B cell (primary cell): ENCODE measurements at regions not wholly inside any gene's neighbourhood (a gene's known extent, or its start where the extent isn't known, plus 50 kb on each side); places are given as distances from the start of the nearest gene placed in this dataset.

Experiments
- ATAC-seq: fragments of 200-7000 bp; cut with Tn5 transposase; one replicate; pipeline ENCODE4 v1.10.0; 2021; ENCODE audit warnings: low read depth, mild to moderate bottlenecking, moderate number of reproducible peaks, moderate library complexity
- CTCF ChIA-PET: fragments of 350-600 bp; sonication (Branson Sonifier 250); formaldehyde crosslinking; loops from one replicate; lab custom pipeline; 2021; ENCODE audit warnings: antibody characterized with exemption, inconsistent platforms; lab: Charles Lee
- POLR2A ChIA-PET: fragments of 350-600 bp; sonication (Branson Sonifier 250); formaldehyde crosslinking; loops from one replicate; lab custom pipeline; 2021; ENCODE audit warnings: antibody characterized with exemption; lab: Charles Lee
- DNase-seq: peaks from one replicate; pipeline ENCODE4 v3.0.0; 2013
- H2AFZ ChIP-seq: 2 replicates; pipeline ENCODE4 v1.6.1; 2012; ENCODE audit warnings: mild to moderate bottlenecking, low read depth, low read length; ENCODE audit not compliant: insufficient read depth, poor library complexity, severe bottlenecking
- H3K27ac ChIP-seq, 2 donors: 1 replicate in 1 of 2; 2 replicates in 1 of 2; pipeline ENCODE4 v1.5.1; 2012 to 2013; ENCODE audit warnings: low read length in 2 of 2, mild to moderate bottlenecking in 2 of 2, moderate library complexity in 1 of 2
- H3K27me3 ChIP-seq, 4 experiments: fragments of 200-600 bp in 1 of 4; sonication (generic) in 1 of 4; replicated peaks in 1 of 4; 1 replicate in 2 of 4; 2 replicates in 2 of 4; pipeline versions ENCODE4 v1.6.1 to v1.7.0; 2013 to 2016; ENCODE audit warnings: low read length in 3 of 4, mild to moderate bottlenecking in 2 of 4, mixed read lengths in 1 of 4, moderate library complexity in 1 of 4; ENCODE audit not compliant: insufficient read depth in 4 of 4, control insufficient read depth in 3 of 4; ENCODE audit errors: control extremely low read depth in 1 of 4
- H3K36me3 ChIP-seq, 2 experiments: replicated peaks in 1 of 2; 1 replicate in 1 of 2; 2 replicates in 1 of 2; pipeline versions ENCODE4 v1.6.1 to v1.7.1; 2013; ENCODE audit warnings: low read length in 1 of 2; ENCODE audit not compliant: insufficient read depth in 2 of 2, control insufficient read depth in 1 of 2; ENCODE audit errors: control extremely low read depth in 1 of 2, extremely low read depth in 1 of 2
- H3K4me1 ChIP-seq, 2 donors: fragments of 200-600 bp in 1 of 2; sonication (generic) in 1 of 2; 1 replicate in 1 of 2; 2 replicates in 1 of 2; pipeline versions ENCODE4 v1.5.1 to v1.6.1; 2013 to 2017; ENCODE audit warnings: low read length in 2 of 2; ENCODE audit not compliant: control insufficient read depth in 2 of 2, insufficient read depth in 2 of 2
- H3K4me2 ChIP-seq: replicated peaks from 2 replicates; pipeline ENCODE3; 2012; ENCODE audit warnings: mild to moderate bottlenecking, low read depth, low read length; ENCODE audit not compliant: poor library complexity, severe bottlenecking
- H3K4me3 ChIP-seq, 5 experiments: fragments of 200-600 bp in 1 of 5; sonication (generic) in 1 of 5; 1 replicate in 3 of 5; 2 replicates in 2 of 5; pipeline versions ENCODE4 v1.5.1 to v1.7.0; 2011 to 2016; ENCODE audit warnings: low read length in 4 of 5, mild to moderate bottlenecking in 4 of 5, low read depth in 2 of 5, control low read depth in 1 of 5, moderate library complexity in 1 of 5; ENCODE audit not compliant: insufficient read depth in 1 of 5; ENCODE audit errors: control extremely low read depth in 1 of 5, extremely low read depth in 1 of 5
- H3K79me2 ChIP-seq: fragments of 200-600 bp; sonication (generic); one replicate; pipeline ENCODE4 v1.6.0; 2016; ENCODE audit warnings: low read length; ENCODE audit not compliant: control insufficient read depth, insufficient read depth
- H3K9ac ChIP-seq: fragments of 200-600 bp; sonication (generic); 2 replicates; pipeline ENCODE4 v1.6.1; 2017; ENCODE audit warnings: mild to moderate bottlenecking, low read length, moderate library complexity
- H3K9me3 ChIP-seq, 3 donors: one replicate each; pipeline versions ENCODE4 v1.6.1 to v1.7.1; 2013; ENCODE audit warnings: low read length in 2 of 3; ENCODE audit not compliant: control insufficient read depth in 2 of 3, insufficient read depth in 1 of 3; ENCODE audit errors: control extremely low read depth in 1 of 3
- H4K20me1 ChIP-seq: 2 replicates; pipeline ENCODE4 v1.6.0; 2012; ENCODE audit warnings: mild to moderate bottlenecking, low read length; ENCODE audit not compliant: insufficient read depth, control insufficient read depth, poor library complexity, severe bottlenecking
- H3K27ac Mint-ChIP-seq: one replicate; pipeline ENCODE4 v1.8.0; 2021; ENCODE audit warnings: mixed read lengths
- H3K27me3 Mint-ChIP-seq: one replicate; pipeline ENCODE4 v1.8.0; 2021; ENCODE audit warnings: mixed read lengths
- H3K4me1 Mint-ChIP-seq: one replicate; pipeline ENCODE4 v1.8.0; 2021; ENCODE audit warnings: mixed read lengths
- H3K4me3 Mint-ChIP-seq: one replicate; pipeline ENCODE4 v1.8.0; 2021; ENCODE audit warnings: mixed read lengths
- H3K9me3 Mint-ChIP-seq: one replicate; pipeline ENCODE4 v1.8.0; 2022; ENCODE audit warnings: mixed read lengths; ENCODE audit not compliant: insufficient read depth
- EZH2 ChIP-seq: IDR thresholded peaks from 2 replicates; pipeline ENCODE4 v1.6.1; 2012; ENCODE audit warnings: borderline replicate concordance, low read depth, mild to moderate bottlenecking, moderate library complexity, low read length; ENCODE audit not compliant: insufficient read depth, poor library complexity, severe bottlenecking
- WGBS: methylation state at CpG from one replicate; pipeline ENCODE4 v1.1.5; 2013; ENCODE audit warnings: missing lambda C conversion rate; ENCODE audit not compliant: insufficient coverage; 5-methylcytosine and 5-hydroxymethylcytosine counted together
- intact Hi-C: fragments of 100-400 bp; cut with micrococcal nuclease; formaldehyde crosslinking; loops from one replicate; pipeline ENCODE4 v1.10.0; 2022
- TF ChIP-seq, protein P1 (sequence below): fragments of 200-600 bp; IDR thresholded peaks from one replicate; pipeline ENCODE4 v1.8.0; 2022; ENCODE audit warnings: antibody characterized with exemption, mild to moderate bottlenecking

DNA sequence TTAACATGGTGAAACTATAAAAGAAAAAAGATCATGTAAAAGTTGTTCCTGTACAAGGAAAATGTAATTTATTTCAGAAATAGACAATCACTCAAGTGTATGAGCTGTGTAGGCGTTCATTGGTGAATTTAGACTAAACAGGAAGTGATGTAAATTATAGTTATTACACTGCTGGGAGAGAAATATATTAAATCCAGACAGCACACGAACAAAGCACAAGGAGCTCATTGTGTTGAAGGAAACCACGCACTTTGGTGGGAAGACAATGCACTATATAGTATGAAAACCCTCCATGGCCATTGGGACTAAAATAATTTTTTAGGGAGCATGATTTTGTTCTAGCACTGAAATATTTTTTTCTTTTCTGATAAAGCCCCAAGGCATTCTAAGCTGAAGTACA, 450.5 kb downstream of the KLF12 start:
- Mint-ChIP-seq H3K27me3 (no peaks in the 10 kb centered on the region), H3K4me1 (peaks cover 2% of the 10 kb centered on the region), H3K9me3 (no peaks in the 10 kb centered on the region), H3K4me3 (no peak overlapping the region), H3K27ac (no peak overlapping the region)
- intact Hi-C loops = no loop called here
- Histone ChIP-seq H3K79me2 (no peaks in the 10 kb centered on the region), H3K36me3 (no peaks in the 10 kb centered on the region), H3K27me3 (no peaks in the 10 kb centered on the region), H3K9ac (no peak overlapping the region), H3K27ac (no peak overlapping the region), H2AFZ (no peak overlapping the region), H4K20me1 (no peaks in the 10 kb centered on the region), H3K4me1 (no peaks in the 10 kb centered on the region), H3K4me3 (no peak overlapping the region), H3K9me3 (no peaks in the 10 kb centered on the region), H3K4me2 (no peak overlapping the region)
- DNase-seq (no peak), ATAC-seq (no peak)
- no peak for TF ChIP-seq EZH2
- TF ChIP-seq, protein P1, sequence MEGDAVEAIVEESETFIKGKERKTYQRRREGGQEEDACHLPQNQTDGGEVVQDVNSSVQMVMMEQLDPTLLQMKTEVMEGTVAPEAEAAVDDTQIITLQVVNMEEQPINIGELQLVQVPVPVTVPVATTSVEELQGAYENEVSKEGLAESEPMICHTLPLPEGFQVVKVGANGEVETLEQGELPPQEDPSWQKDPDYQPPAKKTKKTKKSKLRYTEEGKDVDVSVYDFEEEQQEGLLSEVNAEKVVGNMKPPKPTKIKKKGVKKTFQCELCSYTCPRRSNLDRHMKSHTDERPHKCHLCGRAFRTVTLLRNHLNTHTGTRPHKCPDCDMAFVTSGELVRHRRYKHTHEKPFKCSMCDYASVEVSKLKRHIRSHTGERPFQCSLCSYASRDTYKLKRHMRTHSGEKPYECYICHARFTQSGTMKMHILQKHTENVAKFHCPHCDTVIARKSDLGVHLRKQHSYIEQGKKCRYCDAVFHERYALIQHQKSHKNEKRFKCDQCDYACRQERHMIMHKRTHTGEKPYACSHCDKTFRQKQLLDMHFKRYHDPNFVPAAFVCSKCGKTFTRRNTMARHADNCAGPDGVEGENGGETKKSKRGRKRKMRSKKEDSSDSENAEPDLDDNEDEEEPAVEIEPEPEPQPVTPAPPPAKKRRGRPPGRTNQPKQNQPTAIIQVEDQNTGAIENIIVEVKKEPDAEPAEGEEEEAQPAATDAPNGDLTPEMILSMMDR = no peak
- ChIA-PET POLR2A (no interaction called here), CTCF (interaction anchor here (1.0 kb wide), 1 partner anchor 12 kb away, joined by 4 read pairs; no protein-coding TSS in a partner anchor)
- no CpG with 5 or more reads among the region's 3 CpGs for WGBS

DNA sequence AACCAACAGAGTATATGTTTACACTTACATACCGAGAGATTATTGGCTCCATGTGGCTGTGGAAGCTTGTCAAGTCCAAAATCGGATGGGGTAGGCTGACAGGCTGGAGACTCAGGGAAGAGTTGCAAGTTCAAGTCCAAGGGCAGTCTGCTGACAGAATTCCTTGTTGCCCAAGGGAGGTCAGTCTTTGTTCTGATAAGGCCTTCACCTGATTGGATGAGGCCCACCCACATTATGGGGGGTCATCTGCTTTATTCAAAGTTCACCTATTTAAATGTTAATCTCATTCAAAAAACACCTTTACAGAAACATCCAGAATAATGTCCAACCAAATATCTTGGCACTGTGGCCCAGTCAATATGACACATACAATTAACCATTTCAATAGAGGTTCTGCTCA, 452.4 kb downstream of the KLF12 start:
- H3K9ac ChIP-seq = no peak overlapping the region
- no peak overlapping the region for H3K27ac Mint-ChIP-seq
- ATAC-seq (no peak), DNase-seq (no peak)
- no peaks in the 10 kb centered on the region for H3K9me3 Mint-ChIP-seq
- H3K4me3 ChIP-seq = no peak overlapping the region
- no peak overlapping the region for H3K4me2 ChIP-seq
- H3K27me3 Mint-ChIP-seq = no peaks in the 10 kb centered on the region
- H3K4me1 Mint-ChIP-seq = peaks cover 2% of the 10 kb centered on the region
- no peaks in the 10 kb centered on the region for H3K9me3 ChIP-seq
- no peak for TF ChIP-seq EZH2
- TF ChIP-seq, protein P1 = no peak
- WGBS = 100% methylated on average over 2 of the region's 2 CpGs
- no peaks in the 10 kb centered on the region for H3K79me2 ChIP-seq
- no peaks in the 10 kb centered on the region for H4K20me1 ChIP-seq
- ChIA-PET POLR2A (no interaction called here), CTCF (no interaction called here)
- no peak overlapping the region for H2AFZ ChIP-seq
- H3K4me3 Mint-ChIP-seq = no peak overlapping the region
- no peaks in the 10 kb centered on the region for H3K27me3 ChIP-seq
- intact Hi-C loops = no loop called here
- no peak overlapping the region for H3K27ac ChIP-seq
- H3K36me3 ChIP-seq = no peaks in the 10 kb centered on the region
- no peaks in the 10 kb centered on the region for H3K4me1 ChIP-seq
